Trophoblast cell (in vitro differentiated cells and primary cell): ENCODE measurements at regions not wholly inside any gene's neighbourhood (a gene's known extent, or its start where the extent isn't known, plus 50 kb on each side); places are given as distances from the start of the nearest gene placed in this dataset.

Source experiments
- DNase-seq, 2 donors: peaks; one replicate each; pipeline ENCODE4 v3.0.0-alpha.2; 2016
- H2AFZ ChIP-seq: 2 replicates; pipeline ENCODE4 v1.6.1; 2013; ENCODE audit warnings: low read length, moderate library complexity, mild to moderate bottlenecking; ENCODE audit not compliant: insufficient read depth, poor library complexity
- H2AK5ac ChIP-seq: 2 replicates; pipeline ENCODE4 v1.6.1; 2013; ENCODE audit warnings: mild to moderate bottlenecking, low read length
- H2BK120ac ChIP-seq: 2 replicates; pipeline ENCODE4 v1.6.1; 2013; ENCODE audit warnings: low read length, mild to moderate bottlenecking, moderate library complexity; ENCODE audit not compliant: insufficient read depth, poor library complexity
- H2BK12ac ChIP-seq: 2 replicates; pipeline ENCODE4 v1.6.1; 2013; ENCODE audit warnings: mild to moderate bottlenecking, low read length, moderate library complexity
- H2BK5ac ChIP-seq: 2 replicates; pipeline ENCODE4 v1.6.1; 2013; ENCODE audit warnings: low read length, low read depth, moderate library complexity, mild to moderate bottlenecking; ENCODE audit not compliant: poor library complexity
- H3K14ac ChIP-seq: 2 replicates; pipeline ENCODE4 v1.6.1; 2013; ENCODE audit warnings: mild to moderate bottlenecking, low read length
- H3K18ac ChIP-seq: 2 replicates; pipeline ENCODE4 v1.6.1; 2013; ENCODE audit warnings: mild to moderate bottlenecking, low read length
- H3K23ac ChIP-seq: 2 replicates; pipeline ENCODE4 v1.6.1; 2013; ENCODE audit warnings: low read length
- H3K27ac ChIP-seq: 2 replicates; pipeline ENCODE4 v1.5.1; 2013; ENCODE audit warnings: low read depth, mild to moderate bottlenecking, inconsistent platforms, low read length, moderate library complexity
- H3K27me3 ChIP-seq: 2 replicates; pipeline ENCODE4 v1.6.1; 2013; ENCODE audit warnings: inconsistent platforms, mild to moderate bottlenecking, low read length, moderate library complexity; ENCODE audit not compliant: insufficient read depth
- H3K36me3 ChIP-seq, 2 experiments: 1 replicate in 1 of 2; 2 replicates in 1 of 2; pipeline ENCODE4 v1.6.1; 2013; ENCODE audit warnings: low read length in 2 of 2, mild to moderate bottlenecking in 2 of 2, moderate library complexity in 1 of 2; ENCODE audit not compliant: insufficient read depth in 2 of 2, control insufficient read depth in 1 of 2
- H3K4ac ChIP-seq: 2 replicates; pipeline ENCODE4 v1.6.1; 2013; ENCODE audit warnings: low read depth, mild to moderate bottlenecking, low read length, moderate library complexity
- H3K4me1 ChIP-seq, 2 experiments: 1 replicate in 1 of 2; 2 replicates in 1 of 2; pipeline ENCODE4 v1.6.1; 2013; ENCODE audit warnings: low read length in 2 of 2, mild to moderate bottlenecking in 2 of 2, moderate library complexity in 1 of 2; ENCODE audit not compliant: insufficient read depth in 2 of 2, control insufficient read depth in 1 of 2
- H3K4me2 ChIP-seq: 2 replicates; pipeline ENCODE4 v1.6.1; 2013; ENCODE audit warnings: inconsistent platforms, mild to moderate bottlenecking, low read length, moderate library complexity
- H3K4me3 ChIP-seq: 2 replicates; pipeline ENCODE4 v1.5.1; 2013; ENCODE audit warnings: mild to moderate bottlenecking, low read depth, low read length, inconsistent platforms
- H3K79me1 ChIP-seq: one replicate; pipeline ENCODE4 v1.6.1; 2013; ENCODE audit warnings: low read length
- H3K79me2 ChIP-seq: 2 replicates; pipeline ENCODE4 v1.6.1; 2013; ENCODE audit warnings: low read length, mild to moderate bottlenecking; ENCODE audit not compliant: control insufficient read depth, insufficient read depth, poor library complexity
- H3K9ac ChIP-seq: 2 replicates; pipeline ENCODE4 v1.6.1; 2013; ENCODE audit warnings: mild to moderate bottlenecking, low read length
- H3K9me3 ChIP-seq: 2 replicates; pipeline ENCODE4 v1.6.1; 2013; ENCODE audit warnings: low read depth, mild to moderate bottlenecking, control low read depth, inconsistent platforms, low read length; ENCODE audit not compliant: insufficient read depth
- H4K12ac ChIP-seq: 2 replicates; pipeline ENCODE4 v1.6.1; 2013; ENCODE audit warnings: low read depth, mild to moderate bottlenecking, low read length, moderate library complexity
- H4K8ac ChIP-seq: 2 replicates; pipeline ENCODE4 v1.6.1; 2013; ENCODE audit warnings: low read depth, mild to moderate bottlenecking, low read length, moderate library complexity
- H4K91ac ChIP-seq: one replicate; pipeline ENCODE4 v1.6.1; 2013; ENCODE audit warnings: low read depth, mild to moderate bottlenecking, low read length, moderate library complexity
- WGBS: extraction: QIAGEN DNeasy Blood & Tissue Kit; methylation state at CpG from one replicate; pipeline ENCODE4 v1.1.7; 2013; ENCODE audit warnings: missing lambda C conversion rate; ENCODE audit not compliant: insufficient read length, insufficient coverage; ENCODE audit errors: extremely low coverage; 5-methylcytosine and 5-hydroxymethylcytosine counted together

DNA sequence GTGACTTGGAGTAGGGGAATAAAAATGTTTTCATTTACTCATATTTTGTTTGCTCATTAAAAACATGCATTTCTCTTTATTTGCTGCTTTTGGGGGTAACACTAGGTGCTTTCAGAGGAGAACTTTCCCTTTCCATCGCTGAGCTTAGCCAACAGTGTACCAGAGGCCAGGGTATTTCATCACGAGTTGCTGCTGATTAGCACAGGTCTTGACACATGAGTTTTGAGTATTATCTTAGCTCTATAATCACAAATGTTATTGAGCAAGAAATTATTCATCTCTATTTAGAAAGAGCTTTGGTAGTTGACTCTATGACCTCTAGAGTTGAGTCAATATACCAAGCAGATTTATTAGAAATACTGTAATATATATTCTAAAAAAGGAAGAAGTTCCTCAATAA, 375.9 kb downstream of the NXPH1 start:
- Histone ChIP-seq H3K9me3 (no peaks in the 10 kb centered on the region), H3K4me1 (no peaks in the 10 kb centered on the region), H3K9ac (no peak overlapping the region), H4K12ac (no peak overlapping the region), H2BK12ac (no peak overlapping the region), H2AFZ (no peak overlapping the region), H4K8ac (no peak overlapping the region), H3K27me3 (no peaks in the 10 kb centered on the region), H2BK120ac (no peak overlapping the region), H3K79me1 (no peaks in the 10 kb centered on the region), H3K36me3 (no peaks in the 10 kb centered on the region), H3K4me2 (no peak overlapping the region), H3K14ac (no peak overlapping the region), H3K4ac (no peak overlapping the region), H3K79me2 (no peaks in the 10 kb centered on the region), H4K91ac (no peak overlapping the region), H3K23ac (no peak overlapping the region), H2BK5ac (no peak overlapping the region), H3K18ac (no peak overlapping the region), H3K4me3 (no peak overlapping the region), H3K27ac (no peak overlapping the region), H2AK5ac (no peak overlapping the region)
- WGBS: no CpG with 5 or more reads among the region's 2 CpGs
- no peak for DNase-seq

DNA sequence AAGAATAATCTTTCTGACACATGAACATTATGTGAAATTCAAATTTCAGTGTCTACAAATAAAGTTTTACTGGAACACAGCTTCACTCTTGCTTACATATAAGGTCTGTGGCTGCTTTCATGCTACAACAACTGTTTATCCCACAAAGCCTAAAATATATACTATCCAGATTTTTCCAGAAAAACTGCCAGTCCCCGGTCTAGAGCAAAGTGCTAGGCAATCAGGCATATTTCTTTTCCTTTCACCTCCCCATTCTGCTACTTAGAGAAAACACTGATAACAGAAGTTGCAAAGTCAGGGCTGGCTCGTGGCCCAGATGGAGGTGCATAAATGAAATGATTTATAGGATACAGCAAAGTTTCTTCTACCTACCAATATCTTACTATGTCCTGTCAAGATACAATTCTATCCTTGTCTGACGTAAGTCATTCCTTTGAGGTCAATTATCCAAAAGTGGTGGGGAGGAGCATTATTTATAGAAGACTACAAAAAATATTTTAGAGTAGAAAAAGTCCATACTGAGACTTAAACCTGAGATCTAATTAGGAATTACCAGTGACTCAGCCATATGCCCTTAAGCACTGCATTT, 384.1 kb downstream of the NXPH1 start:
- H2BK5ac ChIP-seq: no peak overlapping the region
- no peaks in the 10 kb centered on the region for H3K27me3 ChIP-seq
- H3K79me2 ChIP-seq: no peaks in the 10 kb centered on the region
- DNase-seq: no peak
- no peak overlapping the region for H4K12ac ChIP-seq
- no peak overlapping the region for H2AK5ac ChIP-seq
- H4K8ac ChIP-seq: no peak overlapping the region
- H3K18ac ChIP-seq: no peak overlapping the region
- H3K23ac ChIP-seq: no peak overlapping the region
- H3K4me2 ChIP-seq: no peak overlapping the region
- H3K9me3 ChIP-seq: no peaks in the 10 kb centered on the region
- no CpG with 5 or more reads among the region's 3 CpGs for WGBS
- no peaks in the 10 kb centered on the region for H3K4me1 ChIP-seq
- no peak overlapping the region for H4K91ac ChIP-seq
- no peak overlapping the region for H3K4ac ChIP-seq
- no peak overlapping the region for H2BK120ac ChIP-seq
- no peak overlapping the region for H3K14ac ChIP-seq
- no peak overlapping the region for H3K27ac ChIP-seq
- no peak overlapping the region for H2BK12ac ChIP-seq
- H3K36me3 ChIP-seq: no peaks in the 10 kb centered on the region
- H3K9ac ChIP-seq: no peak overlapping the region
- no peak overlapping the region for H2AFZ ChIP-seq
- no peak overlapping the region for H3K4me3 ChIP-seq
- H3K79me1 ChIP-seq: no peaks in the 10 kb centered on the region

- no peak overlapping the region for H4K91ac ChIP-seq
- H3K23ac ChIP-seq: no peak overlapping the region
- no peaks in the 10 kb centered on the region for H3K36me3 ChIP-seq
- no peak overlapping the region for H2BK5ac ChIP-seq
- H3K18ac ChIP-seq: no peak overlapping the region
- no peak overlapping the region for H3K4ac ChIP-seq
- no peak overlapping the region for H3K27ac ChIP-seq
- no peak overlapping the region for H3K4me3 ChIP-seq
- H4K12ac ChIP-seq: no peak overlapping the region
- H2AK5ac ChIP-seq: no peak overlapping the region
- H3K9me3 ChIP-seq: no peaks in the 10 kb centered on the region
- no peak overlapping the region for H3K4me2 ChIP-seq
- no peak for DNase-seq
- H2AFZ ChIP-seq: no peak overlapping the region
- no CpG with 5 or more reads among the region's 2 CpGs for WGBS
- no peak overlapping the region for H2BK120ac ChIP-seq
- H3K79me1 ChIP-seq: no peaks in the 10 kb centered on the region
- no peaks in the 10 kb centered on the region for H3K4me1 ChIP-seq
- no peak overlapping the region for H3K9ac ChIP-seq
- H3K27me3 ChIP-seq: no peaks in the 10 kb centered on the region
- no peak overlapping the region for H4K8ac ChIP-seq
- no peak overlapping the region for H2BK12ac ChIP-seq
- no peaks in the 10 kb centered on the region for H3K79me2 ChIP-seq
- H3K14ac ChIP-seq: no peak overlapping the region
Measured at GRCh38 chr7:8818406-8818805, 385.0 kb downstream of the NXPH1 start.

DNA sequence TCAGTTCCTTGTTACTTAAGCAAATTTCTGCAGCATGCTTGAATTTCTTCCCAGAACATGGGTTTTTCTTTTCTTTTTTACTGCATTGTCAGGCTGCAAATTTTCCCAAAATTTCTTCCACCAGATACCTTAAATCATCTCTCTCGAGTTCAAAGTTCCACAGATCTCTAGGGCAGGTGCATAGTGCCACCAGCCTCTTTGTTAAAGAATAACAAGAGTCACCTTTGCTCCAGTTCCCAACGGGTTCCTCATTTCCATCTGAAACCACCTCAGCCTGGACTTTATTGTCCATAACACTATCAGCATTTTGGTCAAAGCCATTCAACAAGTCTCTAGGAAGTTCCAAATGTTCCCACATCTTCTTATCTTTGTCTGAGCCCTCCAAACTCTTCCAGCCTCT, 389.2 kb downstream of the NXPH1 start:
- WGBS: no CpG with 5 or more reads among the region's 2 CpGs
- no peak overlapping the region for H4K91ac ChIP-seq
- no peaks in the 10 kb centered on the region for H3K27me3 ChIP-seq
- no peak overlapping the region for H2BK5ac ChIP-seq
- H3K18ac ChIP-seq: no peak overlapping the region
- no peak overlapping the region for H3K4me3 ChIP-seq
- H3K14ac ChIP-seq: no peak overlapping the region
- H3K79me1 ChIP-seq: no peaks in the 10 kb centered on the region
- H3K23ac ChIP-seq: no peak overlapping the region
- H2BK120ac ChIP-seq: no peak overlapping the region
- H2AK5ac ChIP-seq: no peak overlapping the region
- no peak overlapping the region for H3K4me2 ChIP-seq
- no peak overlapping the region for H3K27ac ChIP-seq
- H3K79me2 ChIP-seq: no peaks in the 10 kb centered on the region
- H4K8ac ChIP-seq: no peak overlapping the region
- H2BK12ac ChIP-seq: no peak overlapping the region
- no peaks in the 10 kb centered on the region for H3K4me1 ChIP-seq
- no peaks in the 10 kb centered on the region for H3K9me3 ChIP-seq
- H2AFZ ChIP-seq: no peak overlapping the region
- H3K36me3 ChIP-seq: no peaks in the 10 kb centered on the region
- H3K4ac ChIP-seq: no peak overlapping the region
- H3K9ac ChIP-seq: no peak overlapping the region
- DNase-seq: no peak
- no peak overlapping the region for H4K12ac ChIP-seq
